ENCODE measurements at regions not wholly inside any gene's neighbourhood (a gene's known extent, or its start where the extent isn't known, plus 50 kb on each side); places are given as distances from the start of the nearest gene placed in this dataset.

GRCh38 chr9:135216791-135217441, 129.4 kb downstream of the OLFM1 start:
- in situ Hi-C loops (cut with MboI; ENCODE audit: low pct_unique_long_range_greater_than_20kb, low sequenced_read_pairs) = no loop called here
- DNase-seq = no peak

GRCh38 chr9:135217836-135218235, 130.4 kb downstream of the OLFM1 start:
- in situ Hi-C loops (cut with MboI; ENCODE audit: low pct_unique_long_range_greater_than_20kb, low sequenced_read_pairs) = no loop called here
- no peak for DNase-seq

- in situ Hi-C loops (cut with MboI; ENCODE audit: low pct_unique_long_range_greater_than_20kb, low sequenced_read_pairs) = no loop called here
- DNase-seq = no peak
These were observed 131.1 kb downstream of the OLFM1 start for GRCh38 chr9:135218331-135219225.

GRCh38 chr9:135219676-135220600, 132.5 kb downstream of the OLFM1 start:
- no peak for DNase-seq
- in situ Hi-C loops (cut with MboI; ENCODE audit: low pct_unique_long_range_greater_than_20kb, low sequenced_read_pairs) = no loop called here

- in situ Hi-C loops (cut with MboI; ENCODE audit: low pct_unique_long_range_greater_than_20kb, low sequenced_read_pairs) = no loop called here
- DNase-seq = no peak
These were observed 133.4 kb downstream of the OLFM1 start for GRCh38 chr9:135220601-135221575.

GRCh38 chr9:135221576-135221950, 134.1 kb downstream of the OLFM1 start:
- no peak for DNase-seq
- in situ Hi-C loops (cut with MboI; ENCODE audit: low pct_unique_long_range_greater_than_20kb, low sequenced_read_pairs) = no loop called here

- in situ Hi-C loops (cut with MboI; ENCODE audit: low pct_unique_long_range_greater_than_20kb, low sequenced_read_pairs) = no loop called here
- no peak for DNase-seq
These were observed 134.6 kb downstream of the OLFM1 start for GRCh38 chr9:135221951-135222631.

DNA sequence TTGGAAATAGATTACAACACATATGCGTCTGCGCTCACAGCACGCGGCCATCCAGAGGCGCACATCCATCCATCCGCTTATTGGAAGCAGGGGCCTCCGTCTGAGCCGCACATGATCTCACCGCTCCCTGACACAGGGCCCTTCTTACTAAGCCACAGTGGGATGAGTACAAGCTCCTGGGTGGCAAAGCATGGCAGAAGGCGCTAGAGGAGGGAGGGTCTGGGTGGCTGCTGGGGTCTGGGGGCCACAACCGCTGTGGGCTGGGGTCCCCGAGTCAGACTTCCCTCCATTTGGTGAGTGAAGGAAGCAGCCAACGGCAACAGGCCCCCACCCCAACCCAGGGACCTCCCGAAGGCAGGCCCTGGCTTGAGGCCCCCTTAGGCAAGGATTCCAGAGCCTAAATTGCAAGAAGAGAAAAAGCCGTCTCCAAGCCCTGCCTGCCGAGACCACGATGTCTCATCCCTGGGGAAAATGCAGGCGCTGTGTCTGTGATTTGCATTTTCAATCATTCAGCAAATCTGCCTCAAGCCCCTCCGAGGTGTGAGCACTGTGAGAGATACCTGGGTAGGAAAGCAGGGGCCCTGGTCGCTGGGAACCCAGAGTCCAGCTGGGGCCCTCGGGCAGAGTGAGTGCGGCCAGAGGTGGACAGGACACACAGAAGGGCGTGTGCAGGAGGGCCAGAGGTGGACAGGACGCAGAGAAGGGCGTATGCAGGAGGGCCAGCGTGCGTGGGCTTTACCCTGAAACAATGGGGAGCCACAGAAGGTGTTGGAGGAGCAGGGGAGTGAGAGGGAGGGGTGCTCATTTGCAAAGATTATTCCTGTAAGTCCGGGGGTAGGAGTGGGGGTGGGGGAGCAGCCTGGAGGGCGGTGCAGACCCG, 135.7 kb downstream of the OLFM1 start:
- no peak for DNase-seq
- in situ Hi-C loops (cut with MboI; ENCODE audit: low pct_unique_long_range_greater_than_20kb, low sequenced_read_pairs) = no loop called here

DNA sequence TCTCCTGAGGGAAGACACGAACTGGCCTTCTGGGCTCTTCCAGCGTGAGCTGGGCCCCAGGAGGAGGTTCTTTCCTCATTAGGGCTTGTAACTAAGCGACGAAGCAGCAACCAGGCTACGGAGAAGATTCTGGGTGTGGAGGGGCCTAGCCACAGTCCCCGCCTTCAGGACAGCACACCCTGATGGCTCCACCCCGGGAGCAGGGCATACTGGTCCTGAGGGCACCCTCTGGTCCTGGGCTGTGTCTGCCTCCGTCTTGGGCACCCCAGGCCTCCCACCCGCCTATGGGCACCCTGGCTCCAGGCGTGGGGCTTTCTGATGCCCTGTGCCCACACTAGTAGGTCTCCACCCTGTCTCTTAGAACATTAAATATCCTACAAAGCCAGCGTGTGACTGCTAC, 136.4 kb downstream of the OLFM1 start:
- no peak for DNase-seq
- in situ Hi-C loops (cut with MboI; ENCODE audit: low pct_unique_long_range_greater_than_20kb, low sequenced_read_pairs) = no loop called here

- no peak for DNase-seq
- in situ Hi-C loops (cut with MboI; ENCODE audit: low pct_unique_long_range_greater_than_20kb, low sequenced_read_pairs) = no loop called here
These were observed 136.9 kb downstream of the OLFM1 start for GRCh38 chr9:135224286-135224877.

GRCh38 chr9:135224921-135225541, 137.6 kb downstream of the OLFM1 start:
- in situ Hi-C loops (cut with MboI; ENCODE audit: low pct_unique_long_range_greater_than_20kb, low sequenced_read_pairs) = no loop called here
- no peak for DNase-seq

GRCh38 chr9:135225619-135226228, 138.3 kb downstream of the OLFM1 start:
- in situ Hi-C loops (cut with MboI; ENCODE audit: low pct_unique_long_range_greater_than_20kb, low sequenced_read_pairs) = no loop called here
- DNase-seq = no peak

GRCh38 chr9:135226369-135227050, 139.0 kb downstream of the OLFM1 start:
- no peak for DNase-seq
- in situ Hi-C loops (cut with MboI; ENCODE audit: low pct_unique_long_range_greater_than_20kb, low sequenced_read_pairs) = no loop called here

GRCh38 chr9:135227641-135228251, 140.3 kb downstream of the OLFM1 start:
- in situ Hi-C loops (cut with MboI; ENCODE audit: low pct_unique_long_range_greater_than_20kb, low sequenced_read_pairs) = no loop called here
- DNase-seq = no peak

- in situ Hi-C loops (cut with MboI; ENCODE audit: low pct_unique_long_range_greater_than_20kb, low sequenced_read_pairs) = no loop called here
- DNase-seq = no peak
These were observed 141.0 kb downstream of the OLFM1 start for GRCh38 chr9:135228345-135228982.

Data from KBM-7 (cell line).